SK-N-SH (cell line): ENCODE measurements at regions not wholly inside any gene's neighbourhood (a gene's known extent, or its start where the extent isn't known, plus 50 kb on each side); places are given as distances from the start of the nearest gene placed in this dataset.

Experiments used
- CTCF ChIA-PET: fragments of 300-600, 350-600 bp; formaldehyde crosslinking; extraction: SDS; loops from one replicate; lab custom pipeline; 2021; lab: Yijun Ruan, JAX
- POLR2A ChIA-PET: fragments of 350-600 bp; sonication (Branson Sonifier 250); formaldehyde crosslinking; extraction: SDS; loops from one replicate; lab custom pipeline; 2020; ENCODE audit warnings: antibody characterized with exemption, inconsistent platforms; lab: Yijun Ruan, JAX
- DNase-seq: peaks from one replicate; pipeline ENCODE4 v3.0.0; 2012
- H2AFZ ChIP-seq: fragments of 200-600 bp; sonication (generic); 2 replicates; pipeline ENCODE4 v1.8.1; 2016; ENCODE audit warnings: antibody characterized with exemption, mild to moderate bottlenecking, low read depth
- H3F3A ChIP-seq: fragments of 200-600 bp; sonication (generic); replicated peaks from 2 replicates; pipeline ENCODE3; 2016; ENCODE audit warnings: antibody characterized with exemption, mild to moderate bottlenecking; ENCODE audit not compliant: insufficient read depth
- H3K27ac ChIP-seq, 2 experiments: fragments of 200-500 bp in 1 of 2; fragments of 200-600 bp in 1 of 2; sonication (Bioruptor generic) in 1 of 2; sonication (generic), shearing (Covaris generic) in 1 of 2; 2 replicates each; pipeline versions ENCODE4 v1.5.1 to v1.6.1; 2014 to 2016; ENCODE audit warnings: low read depth in 2 of 2, inconsistent platforms in 1 of 2, low read length in 1 of 2, mild to moderate bottlenecking in 1 of 2, mixed read lengths in 1 of 2
- H3K27me3 ChIP-seq: fragments of 200-600 bp; sonication (generic), shearing (Covaris generic); 2 replicates; pipeline ENCODE4 v1.6.1; 2016; ENCODE audit warnings: mixed run types; ENCODE audit not compliant: insufficient read depth
- H3K36me3 ChIP-seq, 2 experiments: fragments of 200-500 bp in 1 of 2; fragments of 200-600 bp in 1 of 2; sonication (Bioruptor generic) in 1 of 2; sonication (generic) in 1 of 2; replicated peaks in 1 of 2; 2 replicates each; pipeline versions ENCODE3 to v1.5.1; 2014 to 2016; ENCODE audit warnings: low read length in 1 of 2, mild to moderate bottlenecking in 1 of 2; ENCODE audit not compliant: insufficient read depth in 2 of 2, control insufficient read depth in 1 of 2
- H3K4me1 ChIP-seq, 2 experiments: fragments of 200-500 bp in 1 of 2; fragments of 200-600 bp in 1 of 2; sonication (Bioruptor generic) in 1 of 2; sonication (generic), shearing (Covaris generic) in 1 of 2; 2 replicates each; pipeline versions ENCODE4 v1.5.1 to v1.6.1; 2014 to 2016; ENCODE audit warnings: low read depth in 1 of 2, low read length in 1 of 2, mixed run types in 1 of 2; ENCODE audit not compliant: insufficient read depth in 2 of 2, control insufficient read depth in 1 of 2
- H3K4me2 ChIP-seq: fragments of 200-600 bp; sonication (generic), shearing (Covaris generic); 2 replicates; pipeline ENCODE4 v1.6.1; 2017; ENCODE audit warnings: mixed run types
- H3K4me3 ChIP-seq, 2 experiments: fragments of 200-500 bp in 1 of 2; fragments of 200-600 bp in 1 of 2; sonication (Bioruptor generic) in 1 of 2; sonication (generic), shearing (Covaris generic) in 1 of 2; 2 replicates each; pipeline versions ENCODE4 v1.5.1 to v1.8.1; 2014 to 2016; ENCODE audit warnings: low read depth in 2 of 2, inconsistent platforms in 1 of 2, low read length in 1 of 2, mild to moderate bottlenecking in 1 of 2, mixed read lengths in 1 of 2, moderate library complexity in 1 of 2
- H3K79me2 ChIP-seq: fragments of 200-600 bp; sonication (generic); 2 replicates; pipeline ENCODE4 v1.8.1; 2017; ENCODE audit warnings: mild to moderate bottlenecking; ENCODE audit not compliant: insufficient read depth
- H3K9ac ChIP-seq: fragments of 200-600 bp; sonication (generic); 2 replicates; pipeline ENCODE4 v1.6.1; 2017; ENCODE audit warnings: mixed run types
- H3K9me2 ChIP-seq: fragments of 200-600 bp; sonication (generic); 2 replicates; pipeline ENCODE4 v1.6.1; 2017; ENCODE audit warnings: mixed run types
- H3K9me3 ChIP-seq: fragments of 200-600 bp; sonication (generic); 2 replicates; pipeline ENCODE4 v1.6.1; 2017; ENCODE audit warnings: mixed run types, mild to moderate bottlenecking, moderate library complexity
- H4K20me1 ChIP-seq: fragments of 200-600 bp; sonication (generic); 2 replicates; pipeline ENCODE4 v1.6.1; 2017; ENCODE audit warnings: mild to moderate bottlenecking, mixed run types; ENCODE audit not compliant: insufficient read depth
- CHD2 ChIP-seq: fragments of 150-350 bp; IDR thresholded peaks from 2 replicates; pipeline ENCODE4 v1.6.1; 2018; ENCODE audit warnings: low read length; ENCODE audit not compliant: partially characterized antibody
- ELF1 ChIP-seq: IDR thresholded peaks from 2 replicates; pipeline ENCODE4 v1.4.0; 2012
- EP300 ChIP-seq, 2 experiments: IDR thresholded peaks; 2 replicates each; pipeline versions ENCODE4 v1.4.0 to v1.6.1; 2012; ENCODE audit warnings: borderline replicate concordance in 1 of 2, low read depth in 1 of 2, low read length in 1 of 2
- FOSL2 ChIP-seq: IDR thresholded peaks from 2 replicates; pipeline ENCODE4 v1.4.0; 2012; ENCODE audit warnings: low read depth, mild to moderate bottlenecking, moderate library complexity, borderline replicate concordance
- FOXJ3 ChIP-seq: sonication (generic); formaldehyde crosslinking; IDR thresholded peaks from 2 replicates; pipeline ENCODE4 v1.5.1; 2020; ENCODE audit warnings: mild to moderate bottlenecking, missing genetic modification reagents
- GABPA ChIP-seq: IDR thresholded peaks from 2 replicates; pipeline ENCODE4 v1.4.0; 2012; ENCODE audit warnings: low read depth, mild to moderate bottlenecking
- GATA2 ChIP-seq: sonication (generic); formaldehyde crosslinking; IDR thresholded peaks from 2 replicates; pipeline ENCODE4 v1.5.0; 2020; ENCODE audit warnings: mild to moderate bottlenecking, missing genetic modification reagents
- MAX ChIP-seq: IDR thresholded peaks from 2 replicates; pipeline ENCODE4 v1.4.0; 2012; ENCODE audit warnings: low read depth
- MEF2A ChIP-seq: IDR thresholded peaks from 2 replicates; pipeline ENCODE4 v1.4.0; 2012; ENCODE audit warnings: low read depth, borderline replicate concordance
- MXI1 ChIP-seq: IDR thresholded peaks from 2 replicates; pipeline ENCODE4 v1.6.1; 2012; ENCODE audit warnings: mild to moderate bottlenecking, low read depth, low read length, improper control_type of control experiment
- NFIC ChIP-seq: IDR thresholded peaks from 2 replicates; pipeline ENCODE4 v1.4.0; 2012; ENCODE audit warnings: borderline replicate concordance
- NRF1 ChIP-seq: IDR thresholded peaks from 2 replicates; pipeline ENCODE4 v1.6.1; 2012; ENCODE audit warnings: low read depth, mild to moderate bottlenecking, low read length
- PBX3 ChIP-seq: IDR thresholded peaks from 2 replicates; pipeline ENCODE4; 2012
- POLR2AphosphoS5 ChIP-seq: IDR thresholded peaks from 2 replicates; pipeline ENCODE4 v1.6.1; 2012; ENCODE audit warnings: low read depth, low read length
- REST ChIP-seq: IDR thresholded peaks from 2 replicates; pipeline ENCODE4 v1.6.1; 2012; ENCODE audit warnings: mild to moderate bottlenecking, low read depth, low read length, moderate library complexity
- RFX5 ChIP-seq: IDR thresholded peaks from 2 replicates; pipeline ENCODE4 v1.6.1; 2012; ENCODE audit warnings: mild to moderate bottlenecking, improper control_type of control experiment, low read length
- RXRA ChIP-seq: IDR thresholded peaks from 2 replicates; pipeline ENCODE4 v1.4.0; 2012; ENCODE audit warnings: low read depth, mild to moderate bottlenecking, borderline replicate concordance
- SIN3A ChIP-seq: IDR thresholded peaks from 2 replicates; pipeline ENCODE4 v1.6.1; 2012; ENCODE audit warnings: low read depth, mild to moderate bottlenecking, low read length, moderate library complexity, borderline replicate concordance
- SMC3 ChIP-seq: IDR thresholded peaks from 2 replicates; pipeline ENCODE4 v1.6.1; 2012; ENCODE audit warnings: low read depth, low read length, improper control_type of control experiment
- TAF1 ChIP-seq: IDR thresholded peaks from 2 replicates; pipeline ENCODE4 v1.6.1; 2012; ENCODE audit warnings: low read depth, mild to moderate bottlenecking, low read length, moderate library complexity, borderline replicate concordance
- TCF12 ChIP-seq: IDR thresholded peaks from 2 replicates; pipeline ENCODE4 v1.4.0; 2012
- USF1 ChIP-seq: IDR thresholded peaks from 2 replicates; pipeline ENCODE4 v1.4.0; 2012; ENCODE audit warnings: low read depth, borderline replicate concordance
- USF2 ChIP-seq: fragments of 150-350 bp; IDR thresholded peaks from 2 replicates; pipeline ENCODE4 v1.6.1; 2017; ENCODE audit warnings: antibody characterized with exemption, low read length, low read depth, borderline replicate concordance
- YY1 ChIP-seq: IDR thresholded peaks from 2 replicates; pipeline ENCODE4 v1.4.0; 2012; ENCODE audit warnings: low read depth, mild to moderate bottlenecking
- WGBS: methylation state at CpG from one replicate; pipeline ENCODE4 v1.1.6; 2017; ENCODE audit warnings: low lambda C conversion rate; 5-methylcytosine and 5-hydroxymethylcytosine counted together

GRCh38 chr13:82751206-82751605 lies 1131.1 kb downstream of the SLITRK1 start:
- CTCF ChIA-PET: no interaction called here
- H3K36me3 ChIP-seq: no peaks in the 10 kb centered on the region
- H3K79me2 ChIP-seq: no peaks in the 10 kb centered on the region
- no peak overlapping the region for H3K9ac ChIP-seq
- no peak overlapping the region for H3K4me2 ChIP-seq
- H2AFZ ChIP-seq: no peak overlapping the region
- no peaks in the 10 kb centered on the region for H3K9me3 ChIP-seq
- H3K4me3 ChIP-seq: no peak overlapping the region
- no peaks in the 10 kb centered on the region for H3F3A ChIP-seq
- H3K4me1 ChIP-seq: peaks cover 0 to 6% of the 10 kb centered on the region in 2 experiments; a peak in 2 of 4 replicates
- POLR2A ChIA-PET: no interaction called here
- no peak for DNase-seq
- no peaks in the 10 kb centered on the region for H3K27me3 ChIP-seq
- H4K20me1 ChIP-seq: no peaks in the 10 kb centered on the region
- TF ChIP-seq PBX3 (no peak), YY1 (no peak), TAF1 (no peak), RXRA (no peak), NFIC (no peak), GATA2 (CRISPR knock-in tag) (no peak), TCF12 (no peak), SMC3 (no peak), CHD2 (no peak), MEF2A (no peak), POLR2AphosphoS5 (no peak), USF2 (no peak)
- TF ChIP-seq, all 33 proteins: peak for 0
- Histone ChIP-seq H3K27ac (no peak overlapping the region), H3K9me2 (no peaks in the 10 kb centered on the region)

GRCh38 chr13:82749551-82749950 lies 1132.7 kb downstream of the SLITRK1 start:
- Histone ChIP-seq H3K9me2 (no peaks in the 10 kb centered on the region), H3K36me3 (no peaks in the 10 kb centered on the region), H3K4me2 (no peak overlapping the region), H3K27ac (no peak overlapping the region), H2AFZ (peak overlapping the region; percentile 61), H3F3A (no peaks in the 10 kb centered on the region), H3K4me1 (peaks cover 0 to 6% of the 10 kb centered on the region in 2 experiments; a peak in 2 of 4 replicates), H3K79me2 (no peaks in the 10 kb centered on the region), H3K27me3 (no peaks in the 10 kb centered on the region), H4K20me1 (no peaks in the 10 kb centered on the region), H3K9ac (no peak overlapping the region), H3K4me3 (no peak overlapping the region), H3K9me3 (no peaks in the 10 kb centered on the region)
- WGBS: 12% methylated on average over 3 of the region's 3 CpGs
- no peak for DNase-seq
- CTCF ChIA-PET: interaction anchor here (1.3 kb wide), 1 partner anchor 9 kb away, joined by 4 read pairs; no protein-coding TSS in a partner anchor
- POLR2A ChIA-PET: no interaction called here
- TF ChIP-seq TAF1 (no peak), USF1 (no peak), CHD2 (no peak), GATA2 (CRISPR knock-in tag) (no peak), RFX5 (no peak), FOXJ3 (CRISPR knock-in tag) (no peak), MAX (no peak), NRF1 (no peak), RXRA (no peak), REST (no peak), MXI1 (no peak), EP300 (IDR thresholded peaks at IDR 0.05; ENCODE audit: borderline replicate concordance in 1 of 2, low read depth in 1 of 2, low read length in 1 of 2) (no peak), GABPA (no peak), SMC3 (no peak), ELF1 (no peak), SIN3A (no peak), FOSL2 (no peak)
